IPS DF 4.7 (cell line): ENCODE measurements at regions not wholly inside any gene's neighbourhood (a gene's known extent, or its start where the extent isn't known, plus 50 kb on each side); places are given as distances from the start of the nearest gene placed in this dataset.
A peak's percentile ranks its signal among the peaks of the same experiment; 100 is the strongest.
"Not testable (repeated sequence)": the region's sequence is repeated elsewhere in the genome, so short reads cannot be mapped to it uniquely, and the experiment has no call there.

Experiments
- DNase-seq: peaks from one replicate; pipeline ENCODE4 v3.0.0-alpha.2; 2013; ENCODE audit warnings: low spot score; ENCODE audit errors: extremely low read depth

DNA sequence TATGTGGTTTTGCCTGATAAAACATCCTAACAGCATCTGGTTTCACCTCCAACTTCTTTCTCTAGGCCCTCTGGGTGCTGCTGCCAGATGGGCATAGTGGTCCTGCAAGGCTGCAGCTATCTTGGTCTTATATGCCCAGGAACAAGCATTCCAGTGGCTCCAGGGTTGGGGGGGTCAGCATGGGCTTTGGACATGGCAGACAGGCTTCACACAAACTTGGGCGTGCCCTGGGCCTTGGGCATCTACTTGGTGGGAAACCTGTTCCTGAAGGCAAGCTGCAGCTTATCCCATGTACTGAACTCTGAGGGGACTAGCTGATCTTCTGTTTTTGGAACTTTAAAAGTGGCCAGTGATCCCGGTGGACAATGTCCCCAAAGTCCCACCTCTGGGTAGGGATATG is 54.9 kb upstream of the ZNF678 start:
- no peak for DNase-seq

DNA sequence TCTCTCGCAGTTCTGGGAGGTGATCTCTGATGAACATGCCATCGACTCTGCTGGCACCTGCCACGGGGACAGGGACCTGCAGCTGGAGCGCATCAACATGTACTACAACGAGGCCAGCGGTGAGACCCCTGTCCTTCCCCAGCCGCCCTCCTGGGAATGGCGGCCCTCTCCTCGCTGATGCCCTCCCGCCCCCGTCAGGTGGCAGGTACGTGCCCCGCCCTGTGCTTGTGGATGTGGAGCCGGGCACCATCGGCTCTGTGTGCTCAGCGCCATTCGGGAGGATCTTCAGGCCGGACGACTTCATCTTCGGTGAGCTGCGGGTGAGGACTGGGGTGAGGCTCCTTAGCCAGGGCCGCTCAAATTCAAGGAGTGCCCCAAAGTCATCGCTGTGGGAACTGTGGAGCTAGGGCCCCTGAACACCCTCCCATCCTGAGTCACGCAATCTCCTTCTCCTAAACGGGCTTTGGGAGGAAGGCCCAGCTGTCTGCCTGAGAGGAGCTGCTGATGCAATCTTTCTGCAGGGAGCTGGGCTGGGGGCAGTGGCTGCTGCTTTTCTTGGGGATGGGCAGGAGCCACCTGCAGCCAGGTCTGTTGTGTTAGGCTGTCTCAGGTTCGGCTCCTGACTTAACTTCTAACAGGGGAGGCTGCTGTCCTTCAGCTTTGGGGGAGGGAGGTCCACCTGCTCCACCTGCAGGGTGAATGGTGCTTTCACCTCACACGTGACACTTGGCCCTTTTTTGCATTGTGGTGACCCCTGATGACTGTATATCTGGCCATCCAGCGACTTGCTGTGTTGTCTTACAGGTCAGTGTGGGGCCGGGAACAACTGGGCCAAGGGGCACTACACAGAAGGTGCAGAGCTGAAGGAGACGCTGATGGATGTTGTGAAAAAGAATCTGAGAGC is 56.6 kb upstream of the ZNF678 start:
- not testable (repeated sequence) for DNase-seq

GRCh38 chr1:227496045-227496444 is 67.3 kb upstream of the ZNF678 start:
- DNase-seq = not testable (repeated sequence)

DNA sequence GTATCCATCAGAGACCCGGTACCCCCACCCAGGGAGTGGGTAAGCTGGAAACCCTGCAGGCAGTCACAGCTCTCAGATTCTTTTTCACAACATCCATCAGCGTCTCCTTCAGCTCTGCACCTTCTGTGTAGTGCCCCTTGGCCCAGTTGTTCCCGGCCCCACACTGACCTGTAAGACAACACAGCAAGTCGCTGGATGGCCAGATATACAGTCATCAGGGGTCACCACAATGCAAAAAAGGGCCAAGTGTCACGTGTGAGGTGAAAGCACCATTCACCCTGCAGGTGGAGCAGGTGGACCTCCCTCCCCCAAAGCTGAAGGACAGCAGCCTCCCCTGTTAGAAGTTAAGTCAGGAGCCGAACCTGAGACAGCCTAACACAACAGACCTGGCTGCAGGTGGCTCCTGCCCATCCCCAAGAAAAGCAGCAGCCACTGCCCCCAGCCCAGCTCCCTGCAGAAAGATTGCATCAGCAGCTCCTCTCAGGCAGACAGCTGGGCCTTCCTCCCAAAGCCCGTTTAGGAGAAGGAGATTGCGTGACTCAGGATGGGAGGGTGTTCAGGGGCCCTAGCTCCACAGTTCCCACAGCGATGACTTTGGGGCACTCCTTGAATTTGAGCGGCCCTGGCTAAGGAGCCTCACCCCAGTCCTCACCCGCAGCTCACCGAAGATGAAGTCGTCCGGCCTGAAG is 69.3 kb upstream of the ZNF678 start:
- not testable (repeated sequence) for DNase-seq

DNA sequence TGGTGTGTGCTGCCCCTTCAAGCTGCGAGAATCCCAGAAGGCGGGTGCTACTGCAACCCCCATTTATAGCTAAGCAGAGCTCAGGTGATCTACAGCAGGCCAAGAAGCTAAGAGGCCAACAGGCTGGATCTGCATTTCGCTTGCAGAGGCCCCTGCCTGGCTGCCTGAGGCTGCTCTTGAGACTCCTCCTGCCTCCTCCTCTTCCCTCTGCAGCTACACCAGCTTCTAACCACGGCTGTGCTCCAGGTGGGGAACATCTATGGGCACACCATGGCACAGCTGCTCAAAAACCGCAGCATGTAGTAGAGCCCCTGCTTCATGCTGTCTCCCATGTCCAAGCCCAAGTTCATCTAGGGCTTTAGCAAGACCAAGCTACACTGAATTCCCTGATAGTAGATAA is 72.9 kb upstream of the ZNF678 start:
- DNase-seq = no peak

GRCh38 chr1:227490001-227490400 is 73.4 kb upstream of the ZNF678 start:
- no peak for DNase-seq

DNA sequence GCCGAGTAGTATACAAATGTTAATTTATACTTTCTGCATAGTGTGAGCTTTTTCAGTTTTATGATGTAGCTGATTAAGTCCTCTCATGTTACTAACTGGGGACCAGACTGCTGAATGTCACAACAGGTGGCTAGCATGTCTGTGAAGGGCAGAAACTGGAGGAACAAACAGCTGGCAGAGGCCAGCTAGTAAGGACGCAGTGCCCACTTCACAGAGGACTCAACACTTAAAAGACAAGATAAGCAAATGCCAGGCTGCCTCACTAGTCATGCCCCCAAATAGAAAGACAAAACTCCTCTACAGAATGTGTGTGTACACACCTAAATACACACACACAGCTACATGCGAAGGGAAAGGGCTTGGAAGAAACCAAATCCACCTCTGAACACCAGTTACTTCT is 73.8 kb upstream of the ZNF678 start:
- no peak for DNase-seq

GRCh38 chr1:227487606-227488005 is 75.8 kb upstream of the ZNF678 start:
- no peak for DNase-seq

- DNase-seq = no peak
These were observed 76.8 kb upstream of the ZNF678 start for GRCh38 chr1:227486559-227486958.

- no peak for DNase-seq
These were observed 81.4 kb upstream of the ZNF678 start for GRCh38 chr1:227482023-227482299.

GRCh38 chr1:227474072-227474471 is 89.3 kb upstream of the ZNF678 start:
- DNase-seq = not testable (repeated sequence)

DNA sequence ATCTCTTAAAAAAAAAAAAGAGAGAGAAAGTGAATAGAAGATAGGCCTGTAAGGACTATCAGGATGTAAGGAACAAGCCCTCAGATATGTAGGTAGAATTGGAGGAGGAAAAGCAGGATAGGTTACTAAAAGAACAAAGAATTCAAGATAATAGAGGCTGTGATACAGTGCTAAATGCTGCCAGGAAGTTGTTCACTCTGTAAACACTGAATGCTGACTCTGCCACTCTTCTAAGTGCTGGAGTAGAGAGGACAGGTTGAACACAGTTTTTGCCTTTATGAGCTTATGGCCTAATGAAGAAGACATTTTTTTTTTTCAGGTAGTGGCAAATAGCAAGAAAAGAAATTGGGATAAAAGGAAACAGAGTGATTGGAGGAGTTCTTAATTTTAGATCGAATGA is 90.6 kb upstream of the ZNF678 start:
- no peak for DNase-seq

DNA sequence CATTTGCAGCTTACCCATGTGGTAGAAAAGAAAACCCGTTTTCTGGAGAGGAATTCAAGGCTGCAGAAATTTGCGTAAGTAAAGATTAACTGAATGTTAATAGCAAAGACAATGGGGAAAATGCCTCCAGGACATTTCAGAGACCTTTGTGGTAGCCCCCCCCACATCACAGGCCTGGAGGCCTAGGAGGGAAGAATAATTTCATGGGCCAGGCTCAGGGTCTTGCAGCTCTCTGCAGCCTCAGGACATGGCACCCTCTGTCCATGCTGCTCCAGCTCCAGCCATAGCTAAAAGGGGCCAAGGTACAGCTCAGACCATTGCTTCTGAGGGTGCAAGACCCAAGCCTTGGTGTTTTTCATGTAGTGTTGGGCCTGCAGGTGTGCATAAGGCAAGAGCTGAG is 92.7 kb upstream of the ZNF678 start:
- DNase-seq = no peak

- DNase-seq = no peak
These were observed 93.6 kb upstream of the ZNF678 start for GRCh38 chr1:227469708-227470107.

GRCh38 chr1:227466039-227466645 is 97.2 kb upstream of the ZNF678 start:
- no peak for DNase-seq

GRCh38 chr1:227465256-227465655 is 98.1 kb upstream of the ZNF678 start:
- DNase-seq = peak; percentile 25

DNA sequence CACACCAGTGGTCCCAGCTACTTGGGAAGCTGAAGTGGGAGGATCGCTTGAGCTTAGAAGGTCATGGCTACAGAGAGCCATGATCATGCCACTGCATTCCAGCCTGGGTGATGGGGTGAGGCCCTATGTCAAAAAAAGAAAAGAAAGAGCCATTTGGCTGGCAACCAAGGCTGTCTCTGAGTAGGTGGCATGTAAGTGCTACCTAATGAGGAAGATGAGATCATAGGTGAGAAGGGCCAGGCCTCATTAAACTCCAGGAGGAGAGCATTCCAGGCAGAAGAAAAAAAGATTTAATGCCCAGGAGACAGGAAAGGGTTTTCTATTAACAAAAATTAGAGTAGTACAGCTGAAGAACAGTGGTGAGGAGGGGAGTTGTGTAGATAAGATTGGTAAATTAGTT is 103.4 kb upstream of the ZNF678 start:
- no peak for DNase-seq

DNA sequence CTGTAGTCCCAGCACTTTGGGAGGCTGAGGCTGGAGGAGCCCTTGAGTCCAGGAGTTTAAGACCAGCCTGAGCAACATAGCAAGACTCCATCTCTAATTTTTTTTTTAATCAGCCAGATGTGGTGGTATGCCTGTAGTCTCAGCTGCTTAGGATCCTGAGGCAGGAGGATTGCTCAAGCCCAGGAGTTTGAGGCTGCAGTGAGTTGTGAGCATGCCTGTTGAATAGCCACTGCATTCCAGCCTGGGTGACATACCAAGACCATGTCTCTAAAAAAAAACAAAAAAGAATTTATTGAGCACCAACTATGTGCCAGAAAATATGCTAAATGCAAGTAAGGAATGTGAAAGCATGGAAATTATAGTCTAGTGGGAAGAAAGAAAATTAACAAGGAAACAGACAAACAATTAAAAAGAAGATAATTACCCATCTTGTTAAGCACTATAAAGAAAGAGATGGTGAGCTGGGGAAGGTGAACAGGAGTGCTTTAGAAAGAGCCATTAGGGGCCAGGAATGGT is 104.0 kb upstream of the ZNF678 start:
- DNase-seq = no peak

DNA sequence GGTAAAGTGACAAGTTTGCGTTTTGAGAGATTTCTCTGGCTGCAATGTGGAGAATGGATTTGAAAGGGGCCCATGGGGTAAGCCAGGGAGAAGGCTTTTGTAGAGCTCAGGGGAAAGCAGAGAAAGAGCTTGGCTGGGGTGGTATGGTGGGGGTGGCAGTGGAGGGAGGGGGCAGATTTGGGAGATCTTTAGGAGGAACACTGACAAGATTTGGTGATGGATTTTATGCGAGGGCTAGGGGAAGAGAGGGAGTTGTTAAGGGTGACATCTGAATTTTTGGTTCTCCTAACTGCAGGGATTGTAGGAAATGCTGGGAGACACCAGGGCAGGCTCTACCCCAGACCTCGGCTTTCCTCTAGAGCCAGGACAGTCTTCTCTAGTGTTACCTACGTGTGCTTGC is 108.7 kb upstream of the ZNF678 start:
- no peak for DNase-seq

- no peak for DNase-seq
These were observed 109.6 kb upstream of the ZNF678 start for GRCh38 chr1:227453631-227454355.

DNA sequence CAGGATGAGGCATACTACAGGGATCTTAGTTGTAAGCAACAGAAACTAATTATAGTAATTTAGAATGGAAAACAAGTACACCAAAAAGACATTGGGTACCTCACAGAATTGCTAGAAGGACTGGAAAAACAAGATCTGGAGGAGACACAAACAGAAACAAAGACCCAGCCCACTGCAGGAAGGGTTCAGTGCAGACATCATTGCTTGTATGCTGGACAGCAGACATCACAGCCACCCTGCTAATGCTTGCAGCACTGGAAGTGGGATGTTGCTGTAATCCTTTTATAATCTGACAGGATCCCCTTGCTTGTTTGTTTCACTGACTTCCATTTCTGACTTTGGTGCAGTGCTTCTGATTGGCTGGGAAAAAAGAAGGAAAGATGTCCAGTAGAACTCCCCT is 111.4 kb upstream of the ZNF678 start:
- no peak for DNase-seq

- DNase-seq = no peak
These were observed 112.3 kb upstream of the ZNF678 start for GRCh38 chr1:227451057-227451456.
